ENCODE measurements at regions not wholly inside any gene's neighbourhood (a gene's known extent, or its start where the extent isn't known, plus 50 kb on each side); places are given as distances from the start of the nearest gene placed in this dataset.

DNA sequence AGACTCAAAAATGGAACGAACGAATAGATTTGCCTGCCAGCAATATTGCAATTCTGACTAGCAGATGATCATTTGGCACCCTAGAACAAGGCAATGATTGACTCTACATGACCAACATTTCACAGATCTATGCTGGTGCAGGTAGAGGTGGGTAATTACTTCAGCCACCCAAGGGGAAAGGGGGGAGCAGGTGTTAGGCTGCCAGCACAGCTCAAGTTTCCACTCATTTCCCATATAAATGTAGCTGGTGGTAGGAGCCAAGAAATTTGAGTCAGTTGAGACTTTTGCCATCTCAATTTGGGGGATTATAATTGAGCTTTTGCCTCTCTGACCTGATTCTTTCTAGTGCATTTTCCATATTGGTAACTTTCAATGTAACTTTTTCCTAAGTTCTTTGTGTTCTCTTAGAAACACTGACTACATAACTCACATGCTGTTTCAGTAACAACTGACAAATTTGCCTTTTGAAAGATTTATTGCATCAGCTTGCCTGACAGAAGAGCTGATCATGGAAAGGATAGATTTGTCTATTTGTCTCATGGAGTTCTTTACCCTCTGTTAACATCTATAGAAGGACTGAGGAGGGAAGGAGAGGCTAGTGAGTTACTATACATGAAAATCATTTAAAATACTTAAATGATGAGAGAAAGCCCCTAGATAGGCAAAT is 902.5 kb downstream of the ZPLD1 start:
- no peak for DNase-seq (ENCODE audit: low read depth in 2 of 3, low spot score in 1 of 3)

GRCh38 chr3:103341078-103341606 is 906.3 kb downstream of the ZPLD1 start:
- DNase-seq (ENCODE audit: low read depth in 2 of 3, low spot score in 1 of 3): no peak

GRCh38 chr3:103342205-103342731 is 907.5 kb downstream of the ZPLD1 start:
- no peak for DNase-seq (ENCODE audit: low read depth in 2 of 3, low spot score in 1 of 3)

GRCh38 chr3:103349760-103350159 is 914.9 kb downstream of the ZPLD1 start:
- no peak for DNase-seq (ENCODE audit: low read depth in 2 of 3, low spot score in 1 of 3)

DNA sequence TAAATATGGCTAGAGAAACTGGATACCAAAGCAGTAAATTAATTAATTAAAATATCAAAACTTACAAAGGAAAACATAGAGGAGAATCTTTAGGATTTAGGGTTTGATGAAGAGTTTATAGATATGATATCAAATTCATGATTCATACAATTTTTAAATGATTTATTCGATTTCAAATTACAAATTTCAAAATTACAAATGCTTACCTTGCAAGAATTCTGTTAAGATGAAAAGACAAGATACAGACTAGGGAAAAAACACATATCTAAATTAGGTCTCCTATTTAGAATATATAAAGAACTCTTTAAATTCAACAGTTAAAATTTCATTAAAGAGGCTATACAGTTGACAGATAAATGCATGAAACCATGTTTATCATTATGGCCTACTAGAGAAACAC is 930.7 kb downstream of the ZPLD1 start:
- no peak for DNase-seq (ENCODE audit: low read depth in 2 of 3, low spot score in 1 of 3)

- no peak for DNase-seq (ENCODE audit: low read depth in 2 of 3, low spot score in 1 of 3)
These were observed 932.7 kb downstream of the ZPLD1 start for GRCh38 chr3:103367481-103367880.

GRCh38 chr3:103371411-103371810 is 936.6 kb downstream of the ZPLD1 start:
- DNase-seq (ENCODE audit: low read depth in 2 of 3, low spot score in 1 of 3): no peak

- no peak for DNase-seq (ENCODE audit: low read depth in 2 of 3, low spot score in 1 of 3)
These were observed 937.2 kb downstream of the ZPLD1 start for GRCh38 chr3:103372031-103372430.

GRCh38 chr3:103380391-103380790 is 945.6 kb downstream of the ZPLD1 start:
- DNase-seq (ENCODE audit: low read depth in 2 of 3, low spot score in 1 of 3): no peak

DNA sequence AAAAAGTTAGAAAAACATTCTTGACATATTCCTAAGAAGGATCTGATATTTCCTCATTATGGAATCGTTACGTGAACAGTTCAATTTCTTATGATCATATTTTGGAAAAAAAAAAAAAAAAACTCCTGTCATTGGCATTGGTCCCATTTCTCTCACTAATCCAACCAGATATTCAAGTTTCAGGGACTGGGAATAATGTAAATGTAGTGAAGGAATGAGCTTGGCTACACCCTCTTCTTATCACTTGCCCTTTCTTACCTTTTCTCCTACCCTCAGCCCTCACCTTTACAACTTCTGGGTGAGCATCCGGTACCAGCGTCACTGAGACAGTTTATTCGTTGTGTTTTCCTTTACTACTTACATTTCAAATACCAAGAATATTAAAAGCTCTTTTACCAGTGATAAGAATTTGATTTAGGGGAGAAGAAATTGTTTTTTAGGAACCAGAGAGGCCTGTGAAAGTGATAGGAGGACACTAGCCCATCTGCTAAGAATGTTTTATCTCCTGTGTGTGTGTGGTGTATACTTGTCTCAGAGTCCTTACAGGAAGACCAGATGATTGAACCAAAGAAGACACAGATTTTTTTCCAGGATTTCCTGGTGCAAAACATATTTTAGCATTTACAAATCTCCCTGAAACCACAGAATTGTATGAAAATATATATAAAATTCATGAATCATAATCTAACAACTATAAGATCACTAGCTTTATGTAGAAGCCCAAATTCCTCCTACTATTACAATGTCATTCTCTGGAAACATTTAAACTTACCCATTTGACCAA is 946.7 kb downstream of the ZPLD1 start:
- no peak for DNase-seq (ENCODE audit: low read depth in 2 of 3, low spot score in 1 of 3)

DNA sequence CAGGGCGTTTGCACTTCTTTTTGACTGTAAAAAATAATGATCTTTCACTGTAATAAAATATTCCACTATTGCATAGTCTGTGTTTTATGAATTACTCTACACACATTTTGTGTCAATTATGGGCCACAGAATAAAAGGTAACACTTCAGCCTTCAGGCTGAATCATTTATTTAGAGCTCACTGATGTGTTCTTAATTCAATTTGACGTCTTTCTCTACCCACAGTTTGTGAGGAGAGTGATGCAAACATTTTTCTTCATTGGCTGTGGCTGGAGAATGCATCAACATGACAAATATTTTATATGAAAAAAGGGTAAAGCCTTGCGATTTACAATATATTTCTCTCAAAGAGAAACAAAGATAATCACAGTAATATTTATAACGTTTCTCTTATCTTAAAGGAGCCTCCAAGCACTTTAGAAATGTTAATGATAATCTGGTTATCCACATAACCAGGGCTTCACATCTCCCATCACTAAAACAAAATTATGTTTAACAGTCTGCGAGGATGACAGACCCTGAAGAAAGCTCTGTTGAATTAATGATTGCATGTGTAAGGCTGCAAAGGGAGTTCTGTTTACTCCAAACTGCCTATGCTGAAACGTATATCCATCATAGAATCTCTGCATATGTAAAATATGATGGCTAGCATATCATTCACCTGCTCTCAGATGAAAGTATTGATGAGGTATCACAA is 951.3 kb downstream of the ZPLD1 start:
- no peak for DNase-seq (ENCODE audit: low read depth in 2 of 3, low spot score in 1 of 3)

DNA sequence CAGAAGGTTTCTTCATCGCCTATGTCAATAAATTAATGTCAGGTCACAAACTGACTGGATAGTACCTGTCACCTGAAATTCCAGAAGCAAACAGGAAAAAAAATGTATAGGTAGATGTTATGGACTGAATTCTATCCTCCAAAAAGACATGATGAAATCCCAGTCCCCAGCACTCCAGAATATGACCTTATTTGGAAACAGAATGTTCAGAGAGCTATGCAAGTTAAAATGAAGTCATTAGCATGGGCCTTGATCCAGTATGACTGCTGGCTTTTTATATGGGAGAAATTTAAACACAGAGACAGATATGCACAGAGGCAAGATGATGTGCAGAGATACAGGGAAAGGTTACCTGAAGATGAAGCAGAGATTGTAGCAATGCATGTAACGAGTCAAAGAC is 953.4 kb downstream of the ZPLD1 start:
- no peak for DNase-seq (ENCODE audit: low read depth in 2 of 3, low spot score in 1 of 3)

GRCh38 chr3:103389356-103389755 is 954.5 kb downstream of the ZPLD1 start:
- DNase-seq (ENCODE audit: low read depth in 2 of 3, low spot score in 1 of 3): no peak

- DNase-seq (ENCODE audit: low read depth in 2 of 3, low spot score in 1 of 3): no peak
These were observed 958.8 kb downstream of the ZPLD1 start for GRCh38 chr3:103393395-103394186.

DNA sequence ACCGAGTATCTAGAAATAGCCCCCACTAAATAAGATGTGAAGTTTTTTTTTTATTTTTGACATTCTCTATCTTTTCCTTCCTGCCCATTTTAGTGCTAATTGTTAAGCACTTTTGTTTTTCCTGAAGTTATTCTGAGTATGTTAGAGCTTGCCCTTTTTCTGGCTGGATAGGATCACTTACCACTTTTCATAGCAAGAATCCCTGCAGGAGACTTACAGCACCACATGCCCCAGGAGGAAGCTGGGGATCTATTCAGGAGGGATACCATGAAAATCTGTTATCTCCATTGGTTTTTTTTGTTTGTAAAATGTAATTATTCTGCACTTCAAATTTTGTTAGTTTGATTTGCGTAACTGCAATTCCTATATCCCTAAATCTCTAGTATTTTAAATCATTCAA is 968.4 kb downstream of the ZPLD1 start:
- DNase-seq (ENCODE audit: low read depth in 2 of 3, low spot score in 1 of 3): no peak

DNA sequence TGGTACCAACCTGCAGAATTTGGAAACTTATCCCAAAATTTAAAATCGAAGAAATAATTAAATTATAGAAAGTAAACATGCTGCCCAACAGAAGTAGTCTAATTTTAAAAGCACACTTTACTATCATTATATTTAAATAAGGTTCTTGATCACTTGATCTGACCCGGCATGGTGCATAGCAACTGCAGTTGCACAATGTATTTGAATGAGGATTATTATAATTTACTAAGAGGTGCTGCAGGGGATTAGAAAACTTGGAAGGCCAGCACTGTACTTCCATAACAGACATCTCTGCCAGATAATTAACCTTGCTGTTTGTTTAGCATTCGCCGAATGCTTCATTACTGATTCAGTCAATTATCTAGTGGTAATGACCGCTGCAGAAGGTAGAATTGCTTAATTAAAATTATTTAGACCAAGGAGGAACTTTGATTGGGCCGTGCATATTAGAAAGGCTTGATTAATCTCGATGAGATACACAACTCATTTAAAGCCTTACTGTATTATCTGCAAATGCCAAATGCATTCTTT is 971.6 kb downstream of the ZPLD1 start:
- DNase-seq (ENCODE audit: low read depth in 2 of 3, low spot score in 1 of 3): no peak

GRCh38 chr3:103410231-103410630 is 975.4 kb downstream of the ZPLD1 start:
- no peak for DNase-seq (ENCODE audit: low read depth in 2 of 3, low spot score in 1 of 3)

- DNase-seq (ENCODE audit: low read depth in 2 of 3, low spot score in 1 of 3): no peak
These were observed 986.6 kb downstream of the ZPLD1 start for GRCh38 chr3:103421460-103421859.

DNA sequence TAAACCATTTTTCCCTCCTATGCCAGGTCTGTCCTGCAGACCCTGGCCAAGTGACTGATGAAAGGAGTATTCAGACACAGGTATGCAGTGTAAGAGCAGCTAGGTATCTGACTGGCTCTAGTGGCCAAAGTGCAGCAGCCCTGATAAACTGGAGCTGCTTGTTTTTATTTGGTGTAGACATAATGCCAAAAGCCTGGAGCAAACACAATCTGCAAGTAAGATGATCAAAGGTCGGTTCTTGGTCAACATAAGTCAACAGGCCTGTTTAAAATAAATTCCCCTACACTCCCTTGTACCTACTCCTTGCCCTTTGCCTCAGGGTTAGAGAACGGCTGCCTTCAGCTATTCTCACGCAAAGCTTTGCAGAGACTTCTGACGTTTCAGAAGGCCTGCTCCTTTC is 1003.1 kb downstream of the ZPLD1 start:
- no peak for DNase-seq (ENCODE audit: low read depth in 2 of 3, low spot score in 1 of 3)

DNA sequence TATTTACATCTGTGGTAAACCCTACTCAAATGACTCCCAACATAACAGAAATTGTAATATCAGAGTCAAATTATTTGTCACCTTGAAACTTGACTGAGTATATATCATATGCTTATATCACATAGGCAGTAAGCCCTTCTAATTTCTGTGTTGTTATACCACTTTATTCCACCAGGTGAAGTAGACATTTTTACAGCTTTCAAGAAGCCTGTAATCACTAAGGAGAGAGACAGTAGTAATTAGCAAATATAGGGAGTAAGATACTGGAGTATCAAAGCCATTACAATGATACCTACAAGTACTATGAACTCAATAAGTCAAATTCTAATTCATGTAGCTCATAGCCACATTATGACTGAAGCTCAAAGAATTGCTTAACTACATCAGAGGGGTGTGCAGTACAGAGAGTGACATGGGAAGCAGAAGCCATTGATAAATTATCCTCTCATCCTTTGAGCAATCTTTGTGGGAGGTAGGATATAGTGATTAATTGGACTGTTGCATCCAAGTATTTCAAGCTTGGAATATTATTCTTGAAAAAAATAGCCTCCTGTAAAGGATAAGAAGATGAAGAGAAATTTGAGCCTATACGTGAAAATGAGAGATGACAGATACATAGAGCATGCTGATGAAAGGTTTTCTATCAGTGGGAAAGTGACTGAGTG is 1005.9 kb downstream of the ZPLD1 start:
- no peak for DNase-seq (ENCODE audit: low read depth in 2 of 3, low spot score in 1 of 3)

All from stimulated activated CD4-positive, alpha-beta T cell treated with anti-CD3 and anti-CD28 coated beads, Interleukin-12 subunit alpha, Interleukin-12 subunit beta, amount 100 ng/mL, for 48 hours (primary cell).